HepG2 (cell line): ENCODE measurements at regions not wholly inside any gene's neighbourhood (a gene's known extent, or its start where the extent isn't known, plus 50 kb on each side); places are given as distances from the start of the nearest gene placed in this dataset.
A peak's percentile ranks its signal among the peaks of the same experiment; 100 is the strongest.

ENCODE experiments used
- ATAC-seq: fragments of 200-7000 bp; cut with Tn5 transposase; 3 replicates; pipeline ENCODE4 v1.9.1; 2020; ENCODE audit warnings: mild to moderate bottlenecking, moderate library complexity
- BruUV-seq: library from RNA; stranded (reverse); fragments of 400-500 nt; replicated peaks from 2 replicates; lab custom pipeline; 2021; lab: Mats Ljungman, UMichigan
- CTCF ChIA-PET: fragments of 300-600 bp; formaldehyde crosslinking; extraction: SDS; loops from one replicate; lab custom pipeline; 2021; ENCODE audit warnings: low total read pairs, inconsistent platforms, low intra/inter-chr PET ratio; lab: Yijun Ruan, JAX
- POLR2A ChIA-PET: fragments of 350-600 bp; sonication (Branson Sonifier 250); formaldehyde crosslinking; loops from one replicate; lab custom pipeline; 2020; ENCODE audit warnings: antibody characterized with exemption, inconsistent platforms; lab: Yijun Ruan, JAX
- DNase-seq: peaks from one replicate; pipeline ENCODE4 v3.0.0-alpha.2; 2015; ENCODE audit warnings: low spot score
- FAIRE-seq: peaks from 3 replicates; lab custom pipeline; 2011; peaks lifted over from hg19 to GRCh38; lab: Jason Lieb, UNC
- H2AFZ ChIP-seq: one replicate; pipeline ENCODE4 v1.6.1; 2011; ENCODE audit warnings: low read length, inconsistent platforms
- H3K27ac ChIP-seq: fragments of 300-600 bp; 3 replicates; pipeline ENCODE4 v1.8.0; 2011; ENCODE audit warnings: mixed run types, mild to moderate bottlenecking, mixed read lengths, low read length, inconsistent platforms; ENCODE audit not compliant: insufficient read depth; ENCODE audit errors: extremely low read length
- H3K27me3 ChIP-seq, 2 experiments: fragments of 200-600 bp in 1 of 2; 2 replicates in 1 of 2; 3 replicates in 1 of 2; pipeline versions ENCODE4 v1.6.0 to v1.8.0; 2011; ENCODE audit warnings: low read length in 2 of 2, mild to moderate bottlenecking in 2 of 2, moderate library complexity in 2 of 2, inconsistent platforms in 1 of 2; ENCODE audit not compliant: insufficient read depth in 2 of 2, control insufficient read depth in 1 of 2
- H3K36me3 ChIP-seq, 2 experiments: fragments of 200-600 bp in 1 of 2; replicated peaks in 1 of 2; 2 replicates in 1 of 2; 3 replicates in 1 of 2; pipeline versions ENCODE4 v1.5.1 to v1.8.0; 2011; ENCODE audit warnings: low read length in 2 of 2, inconsistent platforms in 1 of 2; ENCODE audit not compliant: insufficient read depth in 2 of 2, control insufficient read depth in 1 of 2
- H3K4me1 ChIP-seq: 2 replicates; pipeline ENCODE4 v1.5.1; 2012; ENCODE audit warnings: low read length, inconsistent platforms; ENCODE audit not compliant: insufficient read depth
- H3K4me2 ChIP-seq: 2 replicates; pipeline ENCODE4 v1.6.0; 2011; ENCODE audit warnings: low read depth, low read length, inconsistent platforms
- H3K4me3 ChIP-seq, 3 experiments: fragments of 200-600 bp in 1 of 3; sonication (generic), shearing (Covaris generic) in 1 of 3; replicated peaks in 1 of 3; 2 replicates each; pipeline ENCODE4 v1.5.1; 2011 to 2016; ENCODE audit warnings: low read length in 3 of 3, inconsistent platforms in 2 of 3, low read depth in 2 of 3, mild to moderate bottlenecking in 2 of 3, control low read depth in 1 of 3, mixed read lengths in 1 of 3; ENCODE audit not compliant: insufficient read depth in 1 of 3
- H3K79me2 ChIP-seq: one replicate; pipeline ENCODE4 v1.6.1; 2011; ENCODE audit warnings: low read length, inconsistent platforms; ENCODE audit not compliant: insufficient read depth
- H3K9ac ChIP-seq: 2 replicates; pipeline ENCODE4 v1.6.0; 2011; ENCODE audit warnings: mild to moderate bottlenecking, low read depth, low read length, inconsistent platforms; ENCODE audit not compliant: insufficient read depth
- H3K9me3 ChIP-seq: 2 replicates; pipeline ENCODE4 v1.5.1; 2012; ENCODE audit warnings: mild to moderate bottlenecking, low read length
- H4K20me1 ChIP-seq: 2 replicates; pipeline ENCODE4 v1.6.0; 2011; ENCODE audit warnings: inconsistent platforms, mild to moderate bottlenecking, low read length, moderate library complexity; ENCODE audit not compliant: insufficient read depth
- ATF4 ChIP-seq, 2 experiments: fragments of 450-650 bp in 1 of 2; sonication (generic) in 1 of 2; formaldehyde crosslinking; IDR thresholded peaks; 2 replicates each; pipeline versions ENCODE4 v1.5.0 to v1.8.0; 2020 to 2022; ENCODE audit warnings: mild to moderate bottlenecking in 1 of 2, missing genetic modification reagents in 1 of 2
- CC2D1A ChIP-seq: sonication (generic); formaldehyde crosslinking; IDR thresholded peaks from 2 replicates; pipeline ENCODE4 v1.8.1; 2023; ENCODE audit warnings: mild to moderate bottlenecking, missing genetic modification reagents
- KAT2B ChIP-seq: fragments of 150-350 bp; IDR thresholded peaks from 2 replicates; pipeline ENCODE4 v1.6.1; 2014; ENCODE audit warnings: low read depth, low read length, borderline replicate concordance
- KLF13 ChIP-seq: sonication (generic); formaldehyde crosslinking; IDR thresholded peaks from 2 replicates; pipeline ENCODE4 v1.4.0; 2020; ENCODE audit warnings: mild to moderate bottlenecking, missing genetic modification reagents
- MTF1 ChIP-seq: sonication (generic); formaldehyde crosslinking; IDR thresholded peaks from 2 replicates; pipeline ENCODE4 v1.5.0; 2020; ENCODE audit warnings: missing genetic modification reagents
- MXD1 ChIP-seq: sonication (generic); formaldehyde crosslinking; IDR thresholded peaks from 2 replicates; pipeline ENCODE4 v1.4.0; 2020; ENCODE audit warnings: mild to moderate bottlenecking, missing genetic modification reagents
- ZNF557 ChIP-seq: sonication (generic); formaldehyde crosslinking; IDR thresholded peaks from 2 replicates; pipeline ENCODE4 v1.4.0; 2020; ENCODE audit warnings: missing genetic modification reagents
- ZNF720 ChIP-seq: sonication (generic); formaldehyde crosslinking; IDR thresholded peaks from 2 replicates; pipeline ENCODE4 v1.4.0; 2020; ENCODE audit warnings: missing genetic modification reagents
- WGBS: methylation state at CpG from one replicate; pipeline ENCODE4 v1.1.6; 2017; ENCODE audit warnings: low lambda C conversion rate; 5-methylcytosine and 5-hydroxymethylcytosine counted together
- in situ Hi-C: cut with HindIII; loops from 2 replicates; pipeline ENCODE4 v1.10.0; 2017; ENCODE audit warnings: low pct_unique_long_range_greater_than_20kb; ENCODE audit not compliant: extremely low pct_ligation_motif_present
- intact Hi-C: fragments of 100-400 bp; cut with micrococcal nuclease; formaldehyde crosslinking; loops from one replicate; pipeline ENCODE4 v1.10.0; 2022; ENCODE audit not compliant: unreplicated experiment
- TF ChIP-seq, protein P1 (sequence below): sonication (generic); formaldehyde crosslinking; IDR thresholded peaks from 2 replicates; pipeline ENCODE4 v1.4.0; 2020; ENCODE audit warnings: missing genetic modification reagents, borderline replicate concordance
- TF ChIP-seq, protein P2 (sequence below): sonication (generic); formaldehyde crosslinking; IDR thresholded peaks from 2 replicates; pipeline ENCODE4 v1.4.0; 2020; ENCODE audit warnings: mild to moderate bottlenecking, missing genetic modification reagents

- TF ChIP-seq KLF13 = no peak
- no peak for TF ChIP-seq ZNF557 (CRISPR knock-in tag)
- TF ChIP-seq, protein P1, sequence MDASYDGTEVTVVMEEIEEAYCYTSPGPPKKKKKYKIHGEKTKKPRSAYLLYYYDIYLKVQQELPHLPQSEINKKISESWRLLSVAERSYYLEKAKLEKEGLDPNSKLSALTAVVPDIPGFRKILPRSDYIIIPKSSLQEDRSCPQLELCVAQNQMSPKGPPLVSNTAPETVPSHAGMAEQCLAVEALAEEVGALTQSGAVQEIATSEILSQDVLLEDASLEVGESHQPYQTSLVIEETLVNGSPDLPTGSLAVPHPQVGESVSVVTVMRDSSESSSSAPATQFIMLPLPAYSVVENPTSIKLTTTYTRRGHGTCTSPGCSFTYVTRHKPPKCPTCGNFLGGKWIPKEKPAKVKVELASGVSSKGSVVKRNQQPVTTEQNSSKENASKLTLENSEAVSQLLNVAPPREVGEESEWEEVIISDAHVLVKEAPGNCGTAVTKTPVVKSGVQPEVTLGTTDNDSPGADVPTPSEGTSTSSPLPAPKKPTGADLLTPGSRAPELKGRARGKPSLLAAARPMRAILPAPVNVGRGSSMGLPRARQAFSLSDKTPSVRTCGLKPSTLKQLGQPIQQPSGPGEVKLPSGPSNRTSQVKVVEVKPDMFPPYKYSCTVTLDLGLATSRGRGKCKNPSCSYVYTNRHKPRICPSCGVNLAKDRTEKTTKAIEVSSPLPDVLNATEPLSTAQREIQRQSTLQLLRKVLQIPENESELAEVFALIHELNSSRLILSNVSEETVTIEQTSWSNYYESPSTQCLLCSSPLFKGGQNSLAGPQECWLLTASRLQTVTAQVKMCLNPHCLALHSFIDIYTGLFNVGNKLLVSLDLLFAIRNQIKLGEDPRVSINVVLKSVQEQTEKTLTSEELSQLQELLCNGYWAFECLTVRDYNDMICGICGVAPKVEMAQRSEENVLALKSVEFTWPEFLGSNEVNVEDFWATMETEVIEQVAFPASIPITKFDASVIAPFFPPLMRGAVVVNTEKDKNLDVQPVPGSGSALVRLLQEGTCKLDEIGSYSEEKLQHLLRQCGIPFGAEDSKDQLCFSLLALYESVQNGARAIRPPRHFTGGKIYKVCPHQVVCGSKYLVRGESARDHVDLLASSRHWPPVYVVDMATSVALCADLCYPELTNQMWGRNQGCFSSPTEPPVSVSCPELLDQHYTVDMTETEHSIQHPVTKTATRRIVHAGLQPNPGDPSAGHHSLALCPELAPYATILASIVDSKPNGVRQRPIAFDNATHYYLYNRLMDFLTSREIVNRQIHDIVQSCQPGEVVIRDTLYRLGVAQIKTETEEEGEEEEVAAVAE (CRISPR knock-in tag) = no peak
- TF ChIP-seq CC2D1A (CRISPR knock-in tag) = no peak
- TF ChIP-seq MXD1 (CRISPR knock-in tag) = no peak
Observed at GRCh38 chr3:182242489-182242942, 530.8 kb downstream of the SOX2 start (continued).

GRCh38 chr3:182243625-182244024, 531.9 kb downstream of the SOX2 start:
- Histone ChIP-seq H3K79me2 (no peaks in the 10 kb centered on the region), H3K27me3 (no peaks in the 10 kb centered on the region), H4K20me1 (no peaks in the 10 kb centered on the region), H2AFZ (no peak overlapping the region), H3K27ac (no peak overlapping the region), H3K4me1 (peaks cover 43% of the 10 kb centered on the region), H3K9me3 (no peaks in the 10 kb centered on the region), H3K36me3 (no peaks in the 10 kb centered on the region), H3K4me2 (no peak overlapping the region), H3K4me3 (no peak overlapping the region), H3K9ac (no peak overlapping the region)
- intact Hi-C loops = loop anchor here (1.0 to 5.0 kb wide), 2 partner anchors 31 to 106 kb away; no protein-coding TSS in a partner anchor
- no peak for FAIRE-seq
- TF ChIP-seq, protein P2, sequence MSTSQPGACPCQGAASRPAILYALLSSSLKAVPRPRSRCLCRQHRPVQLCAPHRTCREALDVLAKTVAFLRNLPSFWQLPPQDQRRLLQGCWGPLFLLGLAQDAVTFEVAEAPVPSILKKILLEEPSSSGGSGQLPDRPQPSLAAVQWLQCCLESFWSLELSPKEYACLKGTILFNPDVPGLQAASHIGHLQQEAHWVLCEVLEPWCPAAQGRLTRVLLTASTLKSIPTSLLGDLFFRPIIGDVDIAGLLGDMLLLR (CRISPR knock-in tag) = no peak
- TF ChIP-seq KAT2B (no peak), MTF1 (no peak), ZNF720 (CRISPR knock-in tag) (no peak), ATF4 (CRISPR knock-in tag; IDR thresholded peaks at IDR 0.05) (peak in 1 of 2 experiments; percentile 81; a peak in 2 of 4 replicates)
- no TSS peak for BruUV-seq
- in situ Hi-C loops = no loop called here
- DNase-seq = no peak
- no peak for ATAC-seq
- POLR2A ChIA-PET = interaction anchor here (1.0 to 1.5 kb wide), 2 partner anchors 9 to 31 kb away, joined by 4 to 5 read pairs; no protein-coding TSS in a partner anchor
- 11% methylated on average over 1 of the region's 1 CpG for WGBS
- CTCF ChIA-PET = no interaction called here
